AG04449 (cell line): ENCODE measurements at regions not wholly inside any gene's neighbourhood (a gene's known extent, or its start where the extent isn't known, plus 50 kb on each side); places are given as distances from the start of the nearest gene placed in this dataset.

Source experiments
- CTCF ChIA-PET: fragments of 350-600 bp; formaldehyde crosslinking; extraction: SDS; loops from one replicate; lab custom pipeline; 2021; ENCODE audit warnings: antibody characterized with exemption; lab: Yijun Ruan, JAX
- POLR2A ChIA-PET: fragments of 400-600, 350-600 bp; formaldehyde crosslinking; extraction: SDS; loops from one replicate; lab custom pipeline; 2020; ENCODE audit warnings: antibody characterized with exemption, inconsistent platforms; lab: Yijun Ruan, JAX
- DNase-seq: peaks from one replicate; pipeline ENCODE4 v3.0.0-alpha.2; 2010; ENCODE audit warnings: low read depth, low spot score
- H3K4me3 ChIP-seq: 2 replicates; pipeline ENCODE4 v1.5.1; 2011; ENCODE audit warnings: low read depth, mild to moderate bottlenecking, control low read depth, low read length
- CTCF ChIP-seq: IDR thresholded peaks from one replicate; pipeline ENCODE4 v1.5.1; 2011; ENCODE audit warnings: mild to moderate bottlenecking, moderate library complexity, low read length, control low read depth, inconsistent platforms; ENCODE audit not compliant: insufficient read depth; ENCODE audit errors: missing control alignments

DNA sequence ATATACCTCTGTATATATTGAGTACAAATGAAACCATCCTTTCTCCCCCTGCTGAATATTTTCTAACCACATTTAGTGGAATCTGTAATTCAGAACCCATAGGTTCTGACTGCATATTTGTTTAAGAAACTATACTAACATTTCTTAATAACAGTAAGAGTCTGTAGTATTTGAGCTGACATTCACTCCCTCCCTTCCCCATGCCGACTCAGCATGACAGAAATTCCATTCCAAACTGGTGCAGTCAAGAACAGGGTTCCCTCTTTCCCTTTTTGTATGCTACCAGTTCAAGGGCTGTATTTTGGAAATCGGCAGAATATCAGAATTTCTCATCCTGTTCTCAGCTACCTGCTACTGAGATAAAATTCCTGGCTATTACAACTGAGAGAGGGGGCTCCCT lies 796.6 kb upstream of the DPPA4 start:
- ChIA-PET CTCF (no interaction called here), POLR2A (no interaction called here)
- TF ChIP-seq CTCF, result no peak
- no peak overlapping the region for H3K4me3 ChIP-seq
- DNase-seq, result no peak

- TF ChIP-seq CTCF, result no peak
- H3K4me3 ChIP-seq, result no peak overlapping the region
- no peak for DNase-seq
- POLR2A ChIA-PET, result interaction anchor here (0.6 kb wide), 1 partner anchor 23 kb away, joined by 3 read pairs; no protein-coding TSS in a partner anchor
- CTCF ChIA-PET, result no interaction called here
These were observed 801.7 kb upstream of the DPPA4 start for GRCh38 chr3:110139048-110139447.

DNA sequence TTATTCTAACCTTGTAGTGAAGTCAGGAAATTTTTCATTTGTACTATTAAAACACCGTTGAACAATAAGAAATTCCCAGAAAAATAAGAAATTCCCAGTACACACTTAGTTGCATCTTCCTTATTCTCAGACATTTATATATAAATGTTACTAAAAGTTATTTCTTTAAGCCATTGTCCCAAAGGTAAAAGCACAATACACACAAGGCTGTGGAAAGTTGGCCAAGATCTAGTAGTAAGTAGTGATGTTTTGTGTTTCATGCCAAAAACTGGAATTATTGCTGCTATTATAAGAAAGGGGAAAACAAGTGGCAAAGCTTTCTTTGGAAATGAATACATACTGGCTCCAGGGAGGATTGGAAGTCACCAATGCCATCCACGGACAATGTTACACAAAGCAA lies 802.5 kb upstream of the DPPA4 start:
- ChIA-PET POLR2A (no interaction called here), CTCF (no interaction called here)
- H3K4me3 ChIP-seq, result no peak overlapping the region
- DNase-seq, result no peak
- TF ChIP-seq CTCF, result no peak

GRCh38 chr3:110149763-110150162 lies 812.4 kb upstream of the DPPA4 start:
- CTCF ChIA-PET, result no interaction called here
- TF ChIP-seq CTCF, result no peak
- H3K4me3 ChIP-seq, result no peak overlapping the region
- DNase-seq, result no peak
- POLR2A ChIA-PET, result no interaction called here

DNA sequence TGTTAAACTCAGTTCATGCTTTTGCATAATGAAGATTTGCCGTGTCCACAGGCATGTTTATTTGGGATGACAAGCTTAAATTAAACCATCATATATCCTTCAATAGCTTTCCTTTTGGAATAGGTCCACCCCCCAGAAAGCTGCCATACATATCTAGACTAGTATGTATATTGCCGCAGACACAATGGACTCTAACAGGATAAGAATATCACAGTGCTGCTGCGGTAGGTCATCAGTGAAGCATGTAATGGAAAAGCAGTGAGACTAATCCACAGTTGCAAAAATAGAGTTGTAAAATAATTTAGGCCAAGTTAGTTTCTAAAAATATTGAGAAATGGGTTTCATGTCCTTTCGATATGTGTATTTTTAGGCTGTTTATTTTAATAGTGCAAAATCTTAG lies 819.9 kb upstream of the DPPA4 start:
- no peak for TF ChIP-seq CTCF
- CTCF ChIA-PET, result no interaction called here
- DNase-seq, result no peak
- H3K4me3 ChIP-seq, result no peak overlapping the region
- POLR2A ChIA-PET, result no interaction called here

- DNase-seq, result no peak
- no peak overlapping the region for H3K4me3 ChIP-seq
- no peak for TF ChIP-seq CTCF
- ChIA-PET POLR2A (no interaction called here), CTCF (interaction anchor here (1.2 kb wide), 1 partner anchor 10 kb away, joined by 3 read pairs; no protein-coding TSS in a partner anchor)
These were observed 827.5 kb upstream of the DPPA4 start for GRCh38 chr3:110164632-110165369.
